ENCODE measurements at regions not wholly inside any gene's neighbourhood (a gene's known extent, or its start where the extent isn't known, plus 50 kb on each side); places are given as distances from the start of the nearest gene placed in this dataset.

GRCh38 chr4:124590480-124590879 is 122.1 kb downstream of the ANKRD50 start:
- H3K4me1 Mint-ChIP-seq (ENCODE audit: low read depth) = no peaks in the 10 kb centered on the region
- no peak overlapping the region for H3K4me3 Mint-ChIP-seq
- H3K9me3 Mint-ChIP-seq = no peaks in the 10 kb centered on the region
- H3K36me3 Mint-ChIP-seq (ENCODE audit: low read depth) = no peaks in the 10 kb centered on the region
- no peaks in the 10 kb centered on the region for H3K27me3 Mint-ChIP-seq
- H3K27ac Mint-ChIP-seq = no peak overlapping the region

- no peaks in the 10 kb centered on the region for H3K4me1 Mint-ChIP-seq (ENCODE audit: low read depth)
- no peak overlapping the region for H3K4me3 Mint-ChIP-seq
- H3K9me3 Mint-ChIP-seq = no peaks in the 10 kb centered on the region
- no peaks in the 10 kb centered on the region for H3K27me3 Mint-ChIP-seq
- H3K27ac Mint-ChIP-seq = no peak overlapping the region
- no peaks in the 10 kb centered on the region for H3K36me3 Mint-ChIP-seq (ENCODE audit: low read depth)
Measured at GRCh38 chr4:124591637-124592036, 120.9 kb downstream of the ANKRD50 start.

DNA sequence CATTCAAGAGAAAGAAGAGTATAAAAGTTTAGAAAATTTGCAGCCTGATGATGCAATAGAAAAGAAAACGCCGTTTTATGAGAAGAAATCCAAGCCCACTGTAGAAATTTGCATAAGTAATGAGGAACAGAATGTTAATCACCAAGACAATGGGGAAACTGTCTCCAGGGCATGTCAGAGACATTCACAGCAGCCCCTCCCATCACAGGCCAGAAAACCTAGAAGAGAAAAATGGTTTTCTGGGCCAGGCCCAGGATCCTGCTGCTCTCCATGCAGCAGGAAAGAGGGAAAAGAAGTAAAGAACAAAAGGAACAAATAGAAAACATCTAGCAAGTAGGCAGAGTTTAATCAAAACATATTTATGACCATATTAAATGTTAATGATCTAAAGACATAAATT is 119.0 kb downstream of the ANKRD50 start:
- Mint-ChIP-seq H3K36me3 (ENCODE audit: low read depth) (no peaks in the 10 kb centered on the region), H3K4me1 (ENCODE audit: low read depth) (no peaks in the 10 kb centered on the region), H3K9me3 (no peaks in the 10 kb centered on the region), H3K27ac (no peak overlapping the region), H3K4me3 (no peak overlapping the region), H3K27me3 (no peaks in the 10 kb centered on the region)

DNA sequence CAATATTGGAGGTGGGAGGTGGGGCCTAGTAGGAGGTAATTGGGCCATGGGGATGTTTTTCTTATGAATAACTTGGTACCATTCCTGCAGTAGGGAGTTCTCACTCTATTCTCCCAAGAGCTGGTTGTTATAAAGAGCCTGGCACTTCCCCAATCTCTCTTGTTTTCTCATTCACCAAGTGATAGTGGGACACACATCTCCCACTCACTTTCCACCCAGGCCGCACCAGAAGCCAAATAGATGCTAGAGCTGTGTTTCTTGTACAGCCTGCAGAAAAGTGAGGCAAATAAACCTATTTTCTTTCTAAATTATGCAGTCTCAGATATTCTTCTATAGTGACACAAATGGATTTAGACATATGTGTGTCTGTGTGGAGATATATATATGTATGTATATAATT is 117.6 kb downstream of the ANKRD50 start:
- Mint-ChIP-seq H3K4me1 (ENCODE audit: low read depth) (no peaks in the 10 kb centered on the region), H3K27me3 (no peaks in the 10 kb centered on the region), H3K9me3 (no peaks in the 10 kb centered on the region), H3K36me3 (ENCODE audit: low read depth) (no peaks in the 10 kb centered on the region), H3K27ac (no peak overlapping the region), H3K4me3 (no peak overlapping the region)

- no peaks in the 10 kb centered on the region for H3K27me3 Mint-ChIP-seq
- no peak overlapping the region for H3K4me3 Mint-ChIP-seq
- no peaks in the 10 kb centered on the region for H3K36me3 Mint-ChIP-seq (ENCODE audit: low read depth)
- H3K9me3 Mint-ChIP-seq = no peaks in the 10 kb centered on the region
- H3K4me1 Mint-ChIP-seq (ENCODE audit: low read depth) = no peaks in the 10 kb centered on the region
- H3K27ac Mint-ChIP-seq = no peak overlapping the region
Measured at GRCh38 chr4:124596816-124597215, 115.7 kb downstream of the ANKRD50 start.

DNA sequence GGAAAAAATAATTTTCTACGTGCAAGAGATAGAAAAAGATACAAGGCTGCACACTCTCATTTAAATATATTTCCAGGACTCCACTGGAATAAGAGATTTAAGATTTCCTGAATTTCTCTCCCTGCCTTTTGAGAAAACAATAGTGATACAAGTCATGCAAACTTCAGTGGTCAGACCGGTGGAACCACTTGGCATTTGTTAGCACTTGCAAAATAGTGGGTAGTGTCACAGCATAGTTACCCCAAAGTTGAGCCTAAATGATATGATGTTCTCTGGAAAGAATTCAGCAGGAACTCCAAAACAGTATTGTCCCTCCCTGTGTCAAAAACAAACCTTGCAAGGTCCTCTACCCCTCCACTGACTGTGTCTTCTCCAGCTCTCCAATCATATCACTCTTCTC is 102.3 kb downstream of the ANKRD50 start:
- Mint-ChIP-seq H3K27ac (no peak overlapping the region), H3K9me3 (no peaks in the 10 kb centered on the region), H3K27me3 (no peaks in the 10 kb centered on the region), H3K4me1 (ENCODE audit: low read depth) (no peaks in the 10 kb centered on the region), H3K4me3 (no peak overlapping the region), H3K36me3 (ENCODE audit: low read depth) (no peaks in the 10 kb centered on the region)

All from stimulated activated naive CD8-positive, alpha-beta T cell treated with anti-CD3 and anti-CD28 coated beads, Interleukin-15, Interleukin-2, amounts not matched to agents 100 ng/mL and 50 ng/mL, for 24 hours (primary cell).